ENCODE measurements at regions not wholly inside any gene's neighbourhood (a gene's known extent, or its start where the extent isn't known, plus 50 kb on each side); places are given as distances from the start of the nearest gene placed in this dataset.
A peak's percentile ranks its signal among the peaks of the same experiment; 100 is the strongest.

- TF ChIP-seq EZH2 (conservative IDR thresholded peaks at IDR 0.05; ENCODE audit: low read depth, low read length), result no peak
- TF ChIP-seq NCOA2 (CRISPR knock-in tag; IDR thresholded peaks at IDR 0.05), result peak; percentile 94
- no peak for TF ChIP-seq SNAPC5 (CRISPR knock-in tag; IDR thresholded peaks at IDR 0.05; ENCODE audit: borderline replicate concordance)
- no peak for TF ChIP-seq MATR3 (CRISPR knock-in tag; IDR thresholded peaks at IDR 0.05)
- TF ChIP-seq NFRKB (IDR thresholded peaks at IDR 0.05), result no peak
- TF ChIP-seq ESRRA (CRISPR knock-in tag; IDR thresholded peaks at IDR 0.05; ENCODE audit: low read depth), result peak; percentile 84
- peak; percentile 87 for TF ChIP-seq MED13 (CRISPR knock-in tag; IDR thresholded peaks at IDR 0.05)
- peak; percentile 89 for TF ChIP-seq RXRB (CRISPR knock-in tag; IDR thresholded peaks at IDR 0.05; ENCODE audit: borderline replicate concordance)
- peak; percentile 81 for TF ChIP-seq ZNF232 (CRISPR knock-in tag; IDR thresholded peaks at IDR 0.05; ENCODE audit: borderline replicate concordance)
- TF ChIP-seq HOXD1 (CRISPR knock-in tag; IDR thresholded peaks at IDR 0.05), result peak; percentile 76; the same call in 1 of the 2 replicates
- TF ChIP-seq NPAS2 (CRISPR knock-in tag; IDR thresholded peaks at IDR 0.05; ENCODE audit: borderline replicate concordance), result no peak
- peak; percentile 95 for TF ChIP-seq HNF4G (IDR thresholded peaks at IDR 0.05; ENCODE audit: borderline replicate concordance, low read depth, low read length)
- TF ChIP-seq HNF4G (CRISPR knock-in tag; IDR thresholded peaks at IDR 0.05; ENCODE audit: borderline replicate concordance, low read depth), result peak; percentile 96
- peak; percentile 71; the same call in 1 of the 2 replicates for TF ChIP-seq ZNF160 (CRISPR knock-in tag; IDR thresholded peaks at IDR 0.05)
- no peak for TF ChIP-seq ZFP41 (CRISPR knock-in tag; IDR thresholded peaks at IDR 0.05; ENCODE audit: borderline replicate concordance)
- TF ChIP-seq SKIL (CRISPR knock-in tag; IDR thresholded peaks at IDR 0.05; ENCODE audit: borderline replicate concordance), result peak; percentile 69; the same call in 1 of the 2 replicates
- no peak for TF ChIP-seq PCBP1 (IDR thresholded peaks at IDR 0.05; ENCODE audit: borderline replicate concordance, low read depth, low read length)
- no peak; the same call in 1 of the 2 replicates for TF ChIP-seq TAF1 (CRISPR knock-in tag; IDR thresholded peaks at IDR 0.05)
- TF ChIP-seq CBFB (CRISPR knock-in tag; IDR thresholded peaks at IDR 0.05), result peak; percentile 72; the same call in 1 of the 2 replicates
- TF ChIP-seq HBP1 (CRISPR knock-in tag; IDR thresholded peaks at IDR 0.05; ENCODE audit: low read depth), result peak; percentile 94; the same call in 1 of the 2 replicates
- TF ChIP-seq TGIF2 (CRISPR knock-in tag; IDR thresholded peaks at IDR 0.05), result peak; percentile 95
- TF ChIP-seq ZFYVE20 (CRISPR knock-in tag; IDR thresholded peaks at IDR 0.05; ENCODE audit: borderline replicate concordance, low read depth), result no peak
- no peak for TF ChIP-seq ZNF501 (CRISPR knock-in tag; IDR thresholded peaks at IDR 0.05)
- TF ChIP-seq U2AF2 (IDR thresholded peaks at IDR 0.05; ENCODE audit: low read depth, low read length), result no peak
- no peak for TF ChIP-seq DR1 (CRISPR knock-in tag; IDR thresholded peaks at IDR 0.05)
- TF ChIP-seq GPBP1L1 (CRISPR knock-in tag; IDR thresholded peaks at IDR 0.05), result no peak
- no peak for TF ChIP-seq RFX5 (IDR thresholded peaks at IDR 0.05; ENCODE audit: low read depth, low read length)
Measured at GRCh38 chr5:173802670-173803165, 85.4 kb upstream of the CPEB4 start (continued).

Data from HepG2 (cell line).